ENCODE measurements at regions not wholly inside any gene's neighbourhood (a gene's known extent, or its start where the extent isn't known, plus 50 kb on each side); places are given as distances from the start of the nearest gene placed in this dataset.

GRCh38 chr14:22225516-22226140, 363.4 kb downstream of the DAD1 start:
- TF ChIP-seq CTCF (IDR thresholded peaks at IDR 0.05; ENCODE audit: low read depth, low read length, missing input control) (no peak), RAD21 (IDR thresholded peaks at IDR 0.05) (no peak), YY1 (IDR thresholded peaks at IDR 0.05) (no peak)
- TF ChIP-seq, protein P1, sequence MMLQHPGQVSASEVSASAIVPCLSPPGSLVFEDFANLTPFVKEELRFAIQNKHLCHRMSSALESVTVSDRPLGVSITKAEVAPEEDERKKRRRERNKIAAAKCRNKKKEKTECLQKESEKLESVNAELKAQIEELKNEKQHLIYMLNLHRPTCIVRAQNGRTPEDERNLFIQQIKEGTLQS (IDR thresholded peaks at IDR 0.05) = no peak

All from liver (tissue), 3 donors.